ENCODE measurements at regions not wholly inside any gene's neighbourhood (a gene's known extent, or its start where the extent isn't known, plus 50 kb on each side); places are given as distances from the start of the nearest gene placed in this dataset.

DNA sequence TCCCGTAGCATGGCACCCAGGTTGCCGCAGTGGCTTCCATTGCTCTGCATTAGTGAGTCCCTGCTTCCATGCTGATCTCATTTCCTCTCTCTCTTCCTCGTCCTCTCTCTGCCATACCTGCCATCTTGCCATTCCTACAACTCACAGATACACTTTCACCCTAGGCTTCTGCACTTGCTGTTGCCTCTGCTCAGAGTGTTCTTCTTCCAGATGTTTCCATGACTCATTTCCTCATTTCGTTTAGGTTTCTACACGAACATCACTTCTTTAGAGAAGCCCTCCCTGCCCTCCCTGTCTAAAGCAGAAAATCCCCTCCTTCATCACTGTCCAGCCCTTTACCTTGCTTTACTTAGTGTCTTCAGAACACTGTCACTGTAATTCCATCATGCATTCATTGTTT lies 115.2 kb upstream of the WWC1 start (continued):
- TF ChIP-seq TCF7 (CRISPR knock-in tag; IDR thresholded peaks at IDR 0.05; ENCODE audit: low read depth) (no peak), RELA (CRISPR knock-in tag; IDR thresholded peaks at IDR 0.05; ENCODE audit: borderline replicate concordance) (no peak)

DNA sequence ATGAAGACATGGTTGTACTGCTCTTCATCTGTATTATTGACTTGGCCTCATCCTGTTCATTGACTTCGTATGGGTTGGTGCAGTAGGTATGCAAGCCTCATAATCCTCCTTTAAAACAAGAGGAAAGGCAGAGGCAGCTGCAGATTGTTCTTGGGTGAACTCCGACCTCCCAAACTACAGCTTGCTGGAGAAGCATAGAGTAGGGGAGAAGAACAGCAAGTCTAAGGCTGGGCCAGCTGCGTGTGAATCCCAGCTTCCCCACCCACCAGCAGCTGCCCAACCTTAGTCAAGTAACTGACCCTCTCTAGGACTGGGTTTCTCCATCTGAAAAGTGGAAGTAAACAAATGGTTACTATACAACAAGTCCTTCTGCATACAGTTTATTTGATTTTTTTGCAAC lies 114.5 kb upstream of the WWC1 start:
- POLR2A ChIA-PET, result no interaction called here
- no peak overlapping the region for H3K27ac Mint-ChIP-seq
- CTCF ChIA-PET, result interaction anchor here (0.9 kb wide), 1 partner anchor 8 kb away, joined by 5 read pairs; no protein-coding TSS in a partner anchor

DNA sequence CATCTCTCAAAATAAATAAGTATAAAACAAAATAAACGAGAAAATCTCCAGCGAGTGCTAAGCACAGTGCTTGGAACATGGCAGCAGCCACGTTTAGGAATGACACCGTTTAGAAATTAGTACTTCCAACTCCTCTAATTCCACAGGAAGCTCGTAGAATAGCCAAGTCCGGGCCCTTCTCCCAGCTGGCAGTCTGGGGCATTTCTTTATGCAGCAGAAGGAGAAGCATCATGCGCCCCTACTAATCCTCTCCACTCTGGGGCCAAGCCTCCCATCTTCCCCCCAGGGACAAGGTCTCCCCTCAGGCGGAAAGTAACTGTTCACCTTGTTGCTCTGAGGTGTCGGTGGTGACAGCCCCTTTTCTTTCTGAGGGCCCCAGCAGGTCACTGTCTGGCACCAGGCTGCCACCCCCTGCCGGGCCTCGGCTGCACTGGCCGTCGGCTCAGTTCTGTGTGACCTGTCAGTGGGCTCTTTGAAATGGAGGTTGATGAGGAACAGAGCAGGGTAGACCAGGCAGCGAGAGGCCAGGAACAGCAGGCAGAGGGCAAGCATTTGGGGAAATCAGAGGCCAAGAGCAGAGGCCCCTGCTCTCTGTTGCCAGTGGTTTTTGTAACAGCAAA lies 113.5 kb upstream of the WWC1 start:
- ChIA-PET CTCF (interaction anchor here (0.6 to 1.5 kb wide), 4 partner anchors 9 to 68 kb away, joined by 3 to 5 read pairs (median 3); no protein-coding TSS in a partner anchor), POLR2A (no interaction called here)
- peaks cover 23% of the 10 kb centered on the region for H3K4me1 Mint-ChIP-seq
- no peak overlapping the region for H3K4me3 Mint-ChIP-seq
- H3K36me3 Mint-ChIP-seq, result no peaks in the 10 kb centered on the region
- TF ChIP-seq, protein P1, sequence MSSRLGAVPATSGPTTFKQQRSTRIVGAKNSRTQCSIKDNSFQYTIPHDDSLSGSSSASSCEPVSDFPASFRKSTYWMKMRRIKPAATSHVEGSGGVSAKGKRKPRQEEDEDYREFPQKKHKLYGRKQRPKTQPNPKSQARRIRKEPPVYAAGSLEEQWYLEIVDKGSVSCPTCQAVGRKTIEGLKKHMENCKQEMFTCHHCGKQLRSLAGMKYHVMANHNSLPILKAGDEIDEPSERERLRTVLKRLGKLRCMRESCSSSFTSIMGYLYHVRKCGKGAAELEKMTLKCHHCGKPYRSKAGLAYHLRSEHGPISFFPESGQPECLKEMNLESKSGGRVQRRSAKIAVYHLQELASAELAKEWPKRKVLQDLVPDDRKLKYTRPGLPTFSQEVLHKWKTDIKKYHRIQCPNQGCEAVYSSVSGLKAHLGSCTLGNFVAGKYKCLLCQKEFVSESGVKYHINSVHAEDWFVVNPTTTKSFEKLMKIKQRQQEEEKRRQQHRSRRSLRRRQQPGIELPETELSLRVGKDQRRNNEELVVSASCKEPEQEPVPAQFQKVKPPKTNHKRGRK (CRISPR knock-in tag; IDR thresholded peaks at IDR 0.05; ENCODE audit: borderline replicate concordance), result no peak
- TF ChIP-seq, protein P2, sequence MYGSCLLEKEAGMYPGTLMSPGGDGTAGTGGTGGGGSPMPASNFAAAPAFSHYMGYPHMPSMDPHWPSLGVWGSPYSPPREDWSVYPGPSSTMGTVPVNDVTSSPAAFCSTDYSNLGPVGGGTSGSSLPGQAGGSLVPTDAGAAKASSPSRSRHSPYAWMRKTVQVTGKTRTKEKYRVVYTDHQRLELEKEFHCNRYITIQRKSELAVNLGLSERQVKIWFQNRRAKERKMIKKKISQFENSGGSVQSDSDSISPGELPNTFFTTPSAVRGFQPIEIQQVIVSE (CRISPR knock-in tag; IDR thresholded peaks at IDR 0.05; ENCODE audit: borderline replicate concordance), result no peak
- TF ChIP-seq PRRX2 (CRISPR knock-in tag; IDR thresholded peaks at IDR 0.05) (no peak), SMAD3 (CRISPR knock-in tag; IDR thresholded peaks at IDR 0.05; ENCODE audit: borderline replicate concordance) (no peak), FOXK1 (CRISPR knock-in tag; IDR thresholded peaks at IDR 0.05) (no peak), NR1H2 (CRISPR knock-in tag; IDR thresholded peaks at IDR 0.05) (no peak)
- TF ChIP-seq, protein P3, sequence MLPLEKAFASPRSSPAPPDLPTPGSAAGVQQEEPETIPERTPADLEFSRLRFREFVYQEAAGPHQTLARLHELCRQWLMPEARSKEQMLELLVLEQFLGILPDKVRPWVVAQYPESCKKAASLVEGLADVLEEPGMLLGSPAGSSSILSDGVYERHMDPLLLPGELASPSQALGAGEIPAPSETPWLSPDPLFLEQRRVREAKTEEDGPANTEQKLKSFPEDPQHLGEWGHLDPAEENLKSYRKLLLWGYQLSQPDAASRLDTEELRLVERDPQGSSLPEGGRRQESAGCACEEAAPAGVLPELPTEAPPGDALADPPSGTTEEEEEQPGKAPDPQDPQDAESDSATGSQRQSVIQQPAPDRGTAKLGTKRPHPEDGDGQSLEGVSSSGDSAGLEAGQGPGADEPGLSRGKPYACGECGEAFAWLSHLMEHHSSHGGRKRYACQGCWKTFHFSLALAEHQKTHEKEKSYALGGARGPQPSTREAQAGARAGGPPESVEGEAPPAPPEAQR (CRISPR knock-in tag; IDR thresholded peaks at IDR 0.05), result no peak
- DNase-seq (ENCODE audit: low spot score) (peak; percentile 36), ATAC-seq (peak; percentile 78)
- no peaks in the 10 kb centered on the region for H3K9me3 Mint-ChIP-seq
- no peak overlapping the region for H3K27ac Mint-ChIP-seq
- no peaks in the 10 kb centered on the region for H3K27me3 Mint-ChIP-seq (ENCODE audit: low read depth)

More for the DNA sequence above, 114.5 kb upstream of the WWC1 start:
- Mint-ChIP-seq H3K27me3 (ENCODE audit: low read depth) (no peaks in the 10 kb centered on the region), H3K4me3 (no peak overlapping the region), H3K9me3 (no peaks in the 10 kb centered on the region), H3K36me3 (no peaks in the 10 kb centered on the region), H3K4me1 (peaks cover 23% of the 10 kb centered on the region)
- DNase-seq (ENCODE audit: low spot score), result no peak
- TF ChIP-seq ELF4 (CRISPR knock-in tag; IDR thresholded peaks at IDR 0.05; ENCODE audit: low read depth), result no peak
- TF ChIP-seq, protein P4, sequence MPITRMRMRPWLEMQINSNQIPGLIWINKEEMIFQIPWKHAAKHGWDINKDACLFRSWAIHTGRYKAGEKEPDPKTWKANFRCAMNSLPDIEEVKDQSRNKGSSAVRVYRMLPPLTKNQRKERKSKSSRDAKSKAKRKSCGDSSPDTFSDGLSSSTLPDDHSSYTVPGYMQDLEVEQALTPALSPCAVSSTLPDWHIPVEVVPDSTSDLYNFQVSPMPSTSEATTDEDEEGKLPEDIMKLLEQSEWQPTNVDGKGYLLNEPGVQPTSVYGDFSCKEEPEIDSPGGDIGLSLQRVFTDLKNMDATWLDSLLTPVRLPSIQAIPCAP (CRISPR knock-in tag; IDR thresholded peaks at IDR 0.05), result no peak
- TF ChIP-seq, protein P5, sequence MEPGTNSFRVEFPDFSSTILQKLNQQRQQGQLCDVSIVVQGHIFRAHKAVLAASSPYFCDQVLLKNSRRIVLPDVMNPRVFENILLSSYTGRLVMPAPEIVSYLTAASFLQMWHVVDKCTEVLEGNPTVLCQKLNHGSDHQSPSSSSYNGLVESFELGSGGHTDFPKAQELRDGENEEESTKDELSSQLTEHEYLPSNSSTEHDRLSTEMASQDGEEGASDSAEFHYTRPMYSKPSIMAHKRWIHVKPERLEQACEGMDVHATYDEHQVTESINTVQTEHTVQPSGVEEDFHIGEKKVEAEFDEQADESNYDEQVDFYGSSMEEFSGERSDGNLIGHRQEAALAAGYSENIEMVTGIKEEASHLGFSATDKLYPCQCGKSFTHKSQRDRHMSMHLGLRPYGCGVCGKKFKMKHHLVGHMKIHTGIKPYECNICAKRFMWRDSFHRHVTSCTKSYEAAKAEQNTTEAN (CRISPR knock-in tag; IDR thresholded peaks at IDR 0.05), result no peak
- TF ChIP-seq, protein P6, sequence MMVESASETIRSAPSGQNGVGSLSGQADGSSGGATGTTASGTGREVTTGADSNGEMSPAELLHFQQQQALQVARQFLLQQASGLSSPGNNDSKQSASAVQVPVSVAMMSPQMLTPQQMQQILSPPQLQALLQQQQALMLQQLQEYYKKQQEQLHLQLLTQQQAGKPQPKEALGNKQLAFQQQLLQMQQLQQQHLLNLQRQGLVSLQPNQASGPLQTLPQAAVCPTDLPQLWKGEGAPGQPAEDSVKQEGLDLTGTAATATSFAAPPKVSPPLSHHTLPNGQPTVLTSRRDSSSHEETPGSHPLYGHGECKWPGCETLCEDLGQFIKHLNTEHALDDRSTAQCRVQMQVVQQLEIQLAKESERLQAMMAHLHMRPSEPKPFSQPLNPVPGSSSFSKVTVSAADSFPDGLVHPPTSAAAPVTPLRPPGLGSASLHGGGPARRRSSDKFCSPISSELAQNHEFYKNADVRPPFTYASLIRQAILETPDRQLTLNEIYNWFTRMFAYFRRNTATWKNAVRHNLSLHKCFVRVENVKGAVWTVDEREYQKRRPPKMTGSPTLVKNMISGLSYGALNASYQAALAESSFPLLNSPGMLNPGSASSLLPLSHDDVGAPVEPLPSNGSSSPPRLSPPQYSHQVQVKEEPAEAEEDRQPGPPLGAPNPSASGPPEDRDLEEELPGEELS (CRISPR knock-in tag; IDR thresholded peaks at IDR 0.05), result no peak
- no peak for TF ChIP-seq OVOL2 (CRISPR knock-in tag; IDR thresholded peaks at IDR 0.05; ENCODE audit: borderline replicate concordance)
- ATAC-seq, result no peak
